NCI-H446 treated with DMSO at 0.1 percent for 48 hours (cell line): ENCODE measurements at regions not wholly inside any gene's neighbourhood (a gene's known extent, or its start where the extent isn't known, plus 50 kb on each side); places are given as distances from the start of the nearest gene placed in this dataset.

Source experiments
- DNase-seq: peaks from one replicate; lab custom pipeline; 2025; lab: John Stamatoyannopoulos, UW

GRCh38 chr5:18967637-18968036 lies 1020.4 kb downstream of the CDH18 start:
- no peak for DNase-seq

GRCh38 chr5:18968966-18969365 lies 1019.0 kb downstream of the CDH18 start:
- no peak for DNase-seq

DNA sequence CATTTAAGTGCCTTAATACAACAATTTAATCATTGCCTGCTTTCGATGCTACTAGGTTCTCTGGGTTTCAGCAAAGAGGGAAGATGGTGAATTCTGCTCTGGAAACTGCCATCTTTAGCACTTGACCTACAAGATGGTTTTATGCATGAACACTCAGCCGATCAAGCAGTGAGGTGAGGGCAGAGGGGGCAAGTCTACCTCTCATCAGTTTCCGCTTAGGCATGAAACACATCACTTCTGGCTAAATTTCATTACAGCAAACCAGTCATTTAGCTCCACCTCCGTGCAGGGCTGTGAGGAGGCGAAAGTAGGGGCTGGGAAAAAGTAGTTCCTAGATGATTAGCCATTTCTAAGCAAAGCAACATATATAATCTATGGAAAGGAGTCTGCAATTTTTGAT lies 1018.0 kb downstream of the CDH18 start:
- no peak for DNase-seq

- DNase-seq: no peak
These were observed 1015.8 kb downstream of the CDH18 start for GRCh38 chr5:18972177-18972576.

DNA sequence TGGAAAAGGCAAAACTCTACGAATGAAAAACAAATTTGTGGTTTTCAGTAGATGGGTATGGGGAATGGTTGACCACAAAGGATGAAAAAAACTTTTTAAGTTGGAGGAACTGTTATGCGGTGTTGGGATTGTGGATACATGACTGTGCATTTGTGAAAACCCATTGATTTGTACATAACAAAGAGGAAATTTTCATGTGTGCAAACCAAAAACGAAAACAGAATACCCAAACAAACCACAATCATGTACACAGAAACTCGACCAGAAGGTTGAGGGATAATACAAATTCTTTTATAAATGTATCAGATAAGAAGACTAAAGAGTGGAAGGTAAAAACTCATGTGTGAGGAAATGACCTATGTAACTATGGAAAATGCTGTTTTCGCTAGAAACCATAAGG lies 1012.4 kb downstream of the CDH18 start:
- DNase-seq: no peak

GRCh38 chr5:18977880-18978279 lies 1010.1 kb downstream of the CDH18 start:
- DNase-seq: no peak

DNA sequence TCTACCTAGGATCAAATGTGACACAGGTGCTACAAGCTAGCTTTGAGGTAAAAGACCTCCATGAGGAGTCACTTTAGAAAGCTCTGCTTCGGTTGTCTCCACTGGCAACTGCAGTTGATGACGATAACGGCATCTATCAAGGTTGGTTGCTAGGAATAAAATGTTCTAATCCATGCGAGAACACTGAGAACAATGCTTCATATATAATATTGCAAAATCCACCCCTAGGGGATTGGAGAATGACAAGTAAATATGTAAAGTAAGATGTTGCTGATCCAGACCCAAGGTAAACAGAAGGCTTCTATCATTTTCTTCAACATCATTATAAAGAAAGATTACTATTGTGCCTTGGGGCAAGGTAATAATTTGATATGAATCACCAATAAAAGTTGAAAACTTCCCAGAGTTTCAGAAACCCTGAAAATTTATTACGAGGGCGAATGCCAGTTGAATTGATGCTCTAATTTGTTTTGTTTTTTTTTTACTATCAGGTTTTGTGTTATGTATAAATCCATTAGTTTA lies 1003.4 kb downstream of the CDH18 start:
- no peak for DNase-seq

- no peak for DNase-seq
These were observed 1002.7 kb downstream of the CDH18 start for GRCh38 chr5:18985171-18985758.

GRCh38 chr5:18987101-18987500 lies 1000.9 kb downstream of the CDH18 start:
- DNase-seq: no peak

- no peak for DNase-seq
These were observed 997.1 kb downstream of the CDH18 start for GRCh38 chr5:18990852-18991251.

- DNase-seq: no peak
These were observed 995.7 kb downstream of the CDH18 start for GRCh38 chr5:18992264-18992663.

GRCh38 chr5:18999478-18999877 lies 988.5 kb downstream of the CDH18 start:
- DNase-seq: no peak

GRCh38 chr5:19001054-19001453 lies 986.9 kb downstream of the CDH18 start:
- DNase-seq: no peak

DNA sequence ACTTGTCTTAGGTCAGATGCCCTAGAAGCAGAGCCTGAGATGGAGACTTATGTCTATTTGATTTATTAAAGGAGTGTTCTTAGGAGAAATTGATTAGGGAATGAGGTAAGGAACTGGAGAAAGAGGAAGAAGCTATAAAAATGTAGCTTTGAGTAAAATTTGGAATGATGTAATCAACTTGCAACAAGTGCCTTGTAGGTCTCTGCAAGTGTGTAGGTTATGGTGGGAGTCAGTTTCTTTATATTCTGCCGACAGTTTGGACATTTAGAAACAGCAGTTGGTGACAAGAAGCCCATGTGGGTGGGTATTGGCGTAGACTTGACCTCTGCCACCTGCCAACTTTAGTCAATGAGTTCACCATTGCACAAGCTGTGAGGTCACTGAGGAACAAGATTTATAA lies 986.5 kb downstream of the CDH18 start:
- DNase-seq: no peak

- DNase-seq: no peak
These were observed 985.9 kb downstream of the CDH18 start for GRCh38 chr5:19002111-19002510.

GRCh38 chr5:19018822-19019221 lies 969.2 kb downstream of the CDH18 start:
- no peak for DNase-seq

GRCh38 chr5:19031491-19031890 lies 956.5 kb downstream of the CDH18 start:
- no peak for DNase-seq

- DNase-seq: no peak
These were observed 952.2 kb downstream of the CDH18 start for GRCh38 chr5:19035816-19036215.

- no peak for DNase-seq
These were observed 945.9 kb downstream of the CDH18 start for GRCh38 chr5:19042106-19042505.

DNA sequence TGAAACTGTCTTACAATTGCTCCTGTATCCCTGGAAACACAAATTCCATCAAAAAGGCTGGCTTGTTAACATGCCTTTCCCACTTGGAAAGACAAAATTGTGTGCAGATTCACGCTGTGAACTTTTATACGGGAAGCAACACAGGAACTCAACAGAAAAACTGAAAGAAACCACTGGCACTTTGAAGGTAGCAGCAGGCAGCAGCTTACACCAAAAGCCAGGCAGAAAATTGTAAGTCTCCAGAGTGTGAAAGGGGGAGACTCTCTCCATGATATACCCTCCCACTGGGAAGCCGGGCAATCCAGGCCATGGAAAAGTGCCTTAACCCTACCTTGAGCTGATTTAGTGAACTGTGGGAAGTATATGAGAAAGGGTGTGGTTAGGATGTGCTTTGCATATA lies 943.7 kb downstream of the CDH18 start:
- DNase-seq: no peak

DNA sequence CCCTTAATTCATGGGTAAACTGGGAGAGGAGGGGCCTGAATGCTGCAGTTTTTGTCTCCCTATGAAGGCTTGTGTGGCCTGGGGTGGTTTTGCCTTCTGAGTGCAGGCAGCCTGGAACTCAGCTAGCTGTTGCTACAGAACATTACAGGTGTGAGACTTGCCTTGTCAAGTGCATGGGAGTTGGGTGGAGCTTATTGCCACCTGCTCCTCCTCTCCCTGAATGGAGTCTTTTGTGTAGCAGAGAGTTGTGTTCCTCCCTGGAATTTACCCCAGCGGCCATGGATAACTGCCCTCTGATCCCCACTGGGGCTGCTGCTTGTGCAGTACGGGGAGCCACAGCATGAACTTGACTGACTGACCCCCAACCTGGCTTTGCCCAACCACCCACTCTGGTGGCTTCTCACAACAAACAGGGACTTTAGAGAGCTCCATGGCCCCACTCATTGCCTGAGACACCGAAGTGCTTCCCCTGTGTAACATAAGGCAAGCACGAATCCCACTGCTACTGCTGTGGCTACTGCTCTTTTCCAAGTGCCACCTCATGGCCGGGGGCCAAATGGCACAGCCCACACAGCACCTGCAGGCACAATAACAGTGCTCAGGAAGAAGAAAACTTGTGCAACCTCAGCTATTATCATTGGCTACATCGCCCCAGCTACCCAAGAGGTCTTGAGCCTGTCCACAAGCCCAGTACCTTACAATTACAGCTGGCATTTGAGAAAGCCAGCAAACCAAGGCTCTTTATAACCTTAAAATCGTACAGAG lies 942.9 kb downstream of the CDH18 start:
- no peak for DNase-seq

DNA sequence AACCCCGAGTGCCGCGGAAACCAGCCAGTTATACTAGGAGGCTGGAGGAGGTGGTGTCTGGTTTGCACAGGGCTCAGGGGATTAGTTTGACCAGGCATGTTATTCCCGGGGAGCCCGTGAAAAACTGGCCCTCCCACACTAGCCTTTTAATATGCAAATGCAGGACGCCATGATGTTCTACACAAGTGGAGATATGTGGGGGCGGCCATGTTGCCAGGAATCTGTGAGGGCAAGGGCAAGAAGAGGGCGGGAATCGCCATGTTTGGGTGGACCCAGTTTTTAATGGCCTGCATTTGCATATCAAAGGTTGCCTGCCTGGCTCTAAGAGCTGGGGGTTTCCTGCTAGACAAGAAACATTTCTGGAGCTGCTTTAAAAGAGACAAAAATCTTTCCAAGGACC lies 940.7 kb downstream of the CDH18 start:
- DNase-seq: no peak

DNA sequence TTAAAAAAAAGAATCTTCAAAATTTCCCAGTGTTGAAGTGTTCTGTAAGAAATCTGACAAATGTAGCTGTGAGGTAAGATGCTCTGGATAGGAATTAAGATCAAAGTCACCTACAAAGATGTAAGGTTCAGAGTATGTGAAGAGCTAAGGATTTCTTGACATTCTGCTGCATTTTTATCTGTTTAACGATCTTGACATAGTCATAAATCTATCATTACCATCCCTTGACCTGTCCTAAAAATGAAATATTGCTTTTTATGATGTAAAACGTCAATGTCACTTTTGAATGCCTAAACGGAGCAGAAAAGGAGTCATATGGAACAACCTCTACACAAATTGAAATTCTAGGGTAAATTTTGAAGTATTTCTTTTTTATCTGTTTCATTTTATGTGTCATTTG lies 939.3 kb downstream of the CDH18 start:
- no peak for DNase-seq

DNA sequence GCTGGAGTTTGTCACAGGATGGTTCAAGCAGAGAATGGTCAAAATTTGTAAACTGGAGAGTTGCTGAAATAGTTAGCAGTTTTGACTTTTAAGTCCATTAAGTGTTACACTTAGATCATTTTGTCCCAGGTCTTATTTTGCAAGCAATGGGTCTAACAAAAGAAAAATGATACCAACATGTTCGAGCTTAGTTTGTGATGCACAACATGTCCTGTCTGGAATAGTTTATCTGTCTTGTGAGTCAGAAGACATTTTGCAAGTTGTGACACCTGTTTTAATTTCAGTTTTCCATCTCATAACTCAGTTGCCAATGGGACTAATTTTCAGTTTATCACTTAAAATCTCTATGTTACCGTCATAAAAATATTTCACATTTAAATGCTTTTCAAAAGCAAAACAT lies 929.8 kb downstream of the CDH18 start:
- no peak for DNase-seq
